ENCODE measurements at regions not wholly inside any gene's neighbourhood (a gene's known extent, or its start where the extent isn't known, plus 50 kb on each side); places are given as distances from the start of the nearest gene placed in this dataset.

DNA sequence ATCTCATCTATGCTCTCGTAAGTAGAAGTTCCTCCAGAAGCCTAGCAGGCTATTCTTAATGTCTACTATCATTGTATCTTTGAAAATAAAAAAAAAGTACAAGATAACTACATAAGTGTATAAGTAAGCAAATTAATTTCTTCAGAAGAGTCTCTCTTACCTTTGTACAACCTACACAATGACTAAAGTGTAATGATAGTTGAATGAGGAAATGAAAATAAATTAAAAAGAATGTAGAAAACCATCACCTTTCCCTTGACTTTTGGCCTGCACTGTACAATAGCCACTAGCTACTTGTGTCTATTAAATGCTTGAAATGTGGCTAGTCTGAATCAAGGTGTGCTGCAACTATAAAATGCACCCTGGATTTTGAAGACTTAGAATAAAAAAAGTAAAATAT is 229.9 kb upstream of the FOXN3 start:
- peaks cover 23% of the 10 kb centered on the region for H3K4me1 Mint-ChIP-seq
- H3K36me3 Mint-ChIP-seq (ENCODE audit: low read depth), result peaks cover 7% of the 10 kb centered on the region
- no peak overlapping the region for H3K4me3 Mint-ChIP-seq
- no peak overlapping the region for H3K27ac Mint-ChIP-seq
- peaks cover 14% of the 10 kb centered on the region for H3K9me3 Mint-ChIP-seq
- DNase-seq, result no peak
- no peaks in the 10 kb centered on the region for H3K27me3 Mint-ChIP-seq
- intact Hi-C loops (cut with micrococcal nuclease), result no loop called here

DNA sequence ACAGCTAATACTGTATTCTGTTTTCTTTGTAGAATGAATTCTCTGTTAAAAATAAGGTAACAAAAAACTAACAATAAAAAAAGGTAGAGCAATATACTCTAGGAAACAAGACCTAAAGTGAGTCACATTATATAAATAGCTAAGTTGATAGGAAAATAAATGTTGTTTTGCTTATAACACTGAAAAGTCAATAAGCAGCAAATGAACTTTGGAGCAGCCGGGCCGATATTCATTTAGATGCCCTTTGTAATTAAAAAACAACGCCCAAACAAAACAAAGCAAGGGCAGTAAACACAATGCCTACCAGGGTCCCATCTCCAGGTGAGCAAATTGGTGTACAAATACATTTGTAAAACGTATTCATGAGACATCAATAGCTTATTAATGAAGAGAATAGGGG is 227.6 kb upstream of the FOXN3 start:
- no peak overlapping the region for H3K27ac Mint-ChIP-seq
- peaks cover 15% of the 10 kb centered on the region for H3K9me3 Mint-ChIP-seq

DNA sequence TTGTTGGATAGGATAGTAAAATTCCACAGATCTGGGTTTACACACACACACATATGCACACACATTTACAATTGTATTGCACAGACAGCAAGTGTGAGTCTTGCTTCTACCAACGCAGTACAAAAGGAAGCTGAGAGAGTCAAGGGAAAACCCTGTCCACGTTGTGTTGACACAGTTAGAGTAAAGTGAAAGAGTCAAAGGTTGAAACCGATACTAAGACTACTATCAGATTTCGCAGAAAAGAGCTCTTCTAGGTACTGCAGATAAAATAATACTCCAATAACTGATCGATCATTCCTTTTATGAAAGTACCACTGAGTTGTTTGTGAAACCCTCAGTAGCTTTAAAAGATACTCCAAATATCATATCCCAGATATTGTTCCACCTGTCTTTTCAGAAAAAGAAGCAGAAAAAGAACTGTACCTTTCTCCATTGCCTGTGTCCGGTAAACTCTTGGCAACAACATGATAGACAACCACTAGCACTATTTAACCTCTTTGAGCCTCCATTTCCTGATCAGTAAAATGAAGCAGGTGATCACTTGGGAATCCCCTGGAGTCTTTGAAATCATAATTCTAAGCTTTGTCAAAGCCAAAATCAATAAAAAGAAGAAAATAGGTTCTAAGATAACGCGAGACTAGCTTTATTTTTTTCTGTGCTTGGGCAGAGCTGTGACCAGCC is 224.6 kb upstream of the FOXN3 start:
- intact Hi-C loops (cut with micrococcal nuclease), result loop anchor here (1.0 to 2.0 kb wide), 7 partner anchors 15 to 197 kb away; no protein-coding TSS in a partner anchor
- peaks cover 58% of the 10 kb centered on the region for H3K4me1 Mint-ChIP-seq
- no peaks in the 10 kb centered on the region for H3K27me3 Mint-ChIP-seq
- peaks cover 23% of the 10 kb centered on the region for H3K9me3 Mint-ChIP-seq
- H3K4me3 Mint-ChIP-seq, result peak overlapping the region; percentile 81
- H3K27ac Mint-ChIP-seq, result peak overlapping the region; percentile 97
- H3K36me3 Mint-ChIP-seq (ENCODE audit: low read depth), result peaks cover 19% of the 10 kb centered on the region
- DNase-seq, result peak; percentile 86

More for the DNA sequence above, 227.6 kb upstream of the FOXN3 start:
- intact Hi-C loops (cut with micrococcal nuclease), result no loop called here
- H3K4me1 Mint-ChIP-seq, result peaks cover 44% of the 10 kb centered on the region
- no peak for DNase-seq
- no peaks in the 10 kb centered on the region for H3K27me3 Mint-ChIP-seq
- peaks cover 15% of the 10 kb centered on the region for H3K36me3 Mint-ChIP-seq (ENCODE audit: low read depth)
- H3K4me3 Mint-ChIP-seq, result no peak overlapping the region

DNA sequence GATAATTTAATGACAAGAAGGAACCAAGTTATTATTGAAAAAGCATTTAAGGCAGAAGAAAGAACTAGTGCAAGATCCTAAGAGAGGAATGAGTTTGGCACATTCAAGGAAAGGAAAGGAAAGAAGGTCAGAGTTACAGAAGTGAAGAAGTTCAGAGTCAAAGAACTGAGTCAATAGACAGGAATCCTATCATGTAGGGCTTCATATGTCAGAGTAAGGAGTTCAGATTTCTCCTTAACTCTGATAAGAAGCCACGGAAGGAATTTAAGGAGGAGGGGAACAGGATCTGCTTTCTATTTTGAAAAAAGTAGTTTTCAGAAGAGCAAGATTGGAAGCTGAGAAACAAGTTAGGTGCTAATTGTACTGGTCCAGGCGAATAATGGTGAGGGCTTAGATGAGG is 223.1 kb upstream of the FOXN3 start:
- intact Hi-C loops (cut with micrococcal nuclease), result loop anchor here (2.0 kb wide), 2 partner anchors 63 to 195 kb away; no protein-coding TSS in a partner anchor
- H3K9me3 Mint-ChIP-seq, result peaks cover 25% of the 10 kb centered on the region
- H3K27ac Mint-ChIP-seq, result peak overlapping the region; percentile 79
- peaks cover 58% of the 10 kb centered on the region for H3K4me1 Mint-ChIP-seq
- no peaks in the 10 kb centered on the region for H3K27me3 Mint-ChIP-seq
- H3K36me3 Mint-ChIP-seq (ENCODE audit: low read depth), result peaks cover 19% of the 10 kb centered on the region
- no peak overlapping the region for H3K4me3 Mint-ChIP-seq
- no peak for DNase-seq

DNA sequence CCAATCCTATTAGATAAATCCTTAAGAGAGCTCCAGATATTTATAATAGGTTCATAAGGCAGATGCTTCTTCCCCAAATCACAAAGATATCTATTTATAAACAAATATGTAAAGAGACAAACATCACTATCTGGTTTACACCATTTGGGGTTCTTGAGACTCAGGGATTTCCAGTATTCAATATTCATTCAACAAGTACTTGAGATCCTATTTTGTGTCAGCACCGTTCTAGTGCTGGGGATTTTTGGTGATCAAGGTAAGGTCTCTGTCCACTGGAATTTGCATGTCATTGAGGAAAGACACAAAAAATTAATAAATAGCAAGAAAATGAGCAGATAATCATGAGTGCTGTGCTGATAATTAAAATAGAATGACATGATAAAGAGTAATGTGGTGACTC is 222.7 kb upstream of the FOXN3 start:
- Mint-ChIP-seq H3K4me1 (peaks cover 58% of the 10 kb centered on the region), H3K9me3 (peaks cover 25% of the 10 kb centered on the region), H3K27ac (peak overlapping the region; percentile 89), H3K36me3 (ENCODE audit: low read depth) (peaks cover 19% of the 10 kb centered on the region), H3K27me3 (no peaks in the 10 kb centered on the region), H3K4me3 (no peak overlapping the region)
- DNase-seq, result no peak
- intact Hi-C loops (cut with micrococcal nuclease), result loop anchor here (2.0 kb wide), 2 partner anchors 63 to 195 kb away; no protein-coding TSS in a partner anchor

DNA sequence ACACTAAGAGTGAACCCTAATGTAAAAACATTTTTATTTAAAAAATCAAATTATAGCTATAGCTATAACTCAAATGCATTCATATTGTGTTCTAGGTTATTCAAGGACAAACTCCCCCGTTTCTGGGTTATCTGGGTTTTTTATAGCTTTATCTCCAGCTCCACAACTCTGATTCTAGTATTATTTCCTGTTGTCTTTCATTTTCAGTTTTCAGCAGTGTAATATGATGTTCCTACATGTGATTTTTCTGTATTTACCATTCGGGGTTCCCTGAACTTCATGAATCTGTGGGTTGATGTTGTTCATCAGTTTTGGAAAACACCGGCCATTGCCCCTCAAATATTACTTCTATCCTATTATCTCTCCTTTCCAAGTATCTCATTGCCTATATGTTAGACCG is 221.9 kb upstream of the FOXN3 start:
- H3K4me3 Mint-ChIP-seq, result peak overlapping the region; percentile 49
- intact Hi-C loops (cut with micrococcal nuclease), result no loop called here
- H3K4me1 Mint-ChIP-seq, result peaks cover 54% of the 10 kb centered on the region
- DNase-seq, result no peak
- peaks cover 16% of the 10 kb centered on the region for H3K36me3 Mint-ChIP-seq (ENCODE audit: low read depth)
- H3K9me3 Mint-ChIP-seq, result peaks cover 25% of the 10 kb centered on the region
- H3K27ac Mint-ChIP-seq, result peak overlapping the region; percentile 89
- H3K27me3 Mint-ChIP-seq, result no peaks in the 10 kb centered on the region

DNA sequence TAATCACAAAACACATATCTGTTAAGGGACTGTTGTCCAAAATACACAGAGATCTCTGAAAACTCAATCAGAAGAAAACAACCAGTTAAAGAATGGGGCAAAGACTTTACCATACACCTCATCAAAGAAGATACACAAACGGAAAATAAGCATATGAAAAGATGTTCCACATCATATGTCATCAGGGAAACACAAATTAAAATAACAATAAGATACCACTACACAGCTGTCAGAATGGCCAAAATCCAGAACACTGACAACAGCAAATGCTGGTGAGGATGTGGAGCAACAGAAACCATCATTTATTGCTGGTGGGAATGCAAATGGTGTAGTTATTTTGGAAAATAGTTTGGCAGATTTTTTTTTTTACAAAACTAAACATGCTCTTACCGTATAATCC is 220.5 kb upstream of the FOXN3 start:
- H3K36me3 Mint-ChIP-seq (ENCODE audit: low read depth), result peaks cover 13% of the 10 kb centered on the region
- peaks cover 47% of the 10 kb centered on the region for H3K4me1 Mint-ChIP-seq
- intact Hi-C loops (cut with micrococcal nuclease), result no loop called here
- DNase-seq, result no peak
- peak overlapping the region; percentile 15 for H3K27ac Mint-ChIP-seq
- no peaks in the 10 kb centered on the region for H3K27me3 Mint-ChIP-seq
- H3K9me3 Mint-ChIP-seq, result peaks cover 31% of the 10 kb centered on the region
- no peak overlapping the region for H3K4me3 Mint-ChIP-seq

DNA sequence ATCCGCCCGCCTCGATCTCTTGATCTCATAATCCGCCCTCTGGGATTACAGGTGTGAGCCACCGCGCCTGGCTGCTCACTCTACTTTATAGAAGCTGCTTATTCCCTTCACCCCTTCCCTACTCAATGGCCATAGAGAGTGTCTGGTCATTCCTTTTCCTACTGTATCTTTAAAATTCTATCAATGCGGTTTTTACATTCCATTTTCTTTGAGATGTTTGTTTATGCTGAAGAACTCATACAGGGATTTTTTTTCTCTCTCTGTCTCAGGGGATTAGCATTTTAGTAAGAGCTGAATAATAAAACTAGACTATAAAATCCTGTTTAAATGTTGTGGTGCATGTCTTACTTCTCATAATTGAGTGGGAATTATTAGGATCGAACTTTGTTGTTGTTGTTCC is 218.6 kb upstream of the FOXN3 start:
- H3K4me1 Mint-ChIP-seq, result peaks cover 38% of the 10 kb centered on the region
- peaks cover 30% of the 10 kb centered on the region for H3K9me3 Mint-ChIP-seq
- DNase-seq, result no peak
- no peak overlapping the region for H3K4me3 Mint-ChIP-seq
- H3K36me3 Mint-ChIP-seq (ENCODE audit: low read depth), result peaks cover 10% of the 10 kb centered on the region
- H3K27ac Mint-ChIP-seq, result no peak overlapping the region
- no peaks in the 10 kb centered on the region for H3K27me3 Mint-ChIP-seq
- intact Hi-C loops (cut with micrococcal nuclease), result no loop called here

DNA sequence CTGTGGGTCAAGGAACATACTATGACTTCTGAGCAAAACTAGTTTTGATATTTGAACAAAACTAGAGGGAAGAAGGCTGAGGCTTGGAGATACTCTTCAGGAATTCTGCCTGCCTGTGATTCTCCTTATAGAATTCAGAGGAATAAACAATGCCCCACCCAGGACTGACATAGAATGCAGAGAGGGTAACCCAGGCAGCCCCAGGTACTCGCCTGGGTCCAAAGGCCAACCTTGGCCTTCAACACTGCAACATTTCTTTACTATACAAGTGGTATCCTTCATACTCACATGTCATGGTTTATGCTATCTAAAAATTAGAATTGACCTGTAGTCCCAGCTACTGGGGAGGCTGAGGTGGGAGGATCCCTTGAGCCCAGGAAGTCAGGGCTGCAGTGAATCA is 217.0 kb upstream of the FOXN3 start:
- peaks cover 24% of the 10 kb centered on the region for H3K9me3 Mint-ChIP-seq
- H3K27ac Mint-ChIP-seq, result no peak overlapping the region
- peaks cover 40% of the 10 kb centered on the region for H3K4me1 Mint-ChIP-seq
- intact Hi-C loops (cut with micrococcal nuclease), result no loop called here
- no peak for DNase-seq
- no peak overlapping the region for H3K4me3 Mint-ChIP-seq
- no peaks in the 10 kb centered on the region for H3K27me3 Mint-ChIP-seq
- peaks cover 8% of the 10 kb centered on the region for H3K36me3 Mint-ChIP-seq (ENCODE audit: low read depth)

DNA sequence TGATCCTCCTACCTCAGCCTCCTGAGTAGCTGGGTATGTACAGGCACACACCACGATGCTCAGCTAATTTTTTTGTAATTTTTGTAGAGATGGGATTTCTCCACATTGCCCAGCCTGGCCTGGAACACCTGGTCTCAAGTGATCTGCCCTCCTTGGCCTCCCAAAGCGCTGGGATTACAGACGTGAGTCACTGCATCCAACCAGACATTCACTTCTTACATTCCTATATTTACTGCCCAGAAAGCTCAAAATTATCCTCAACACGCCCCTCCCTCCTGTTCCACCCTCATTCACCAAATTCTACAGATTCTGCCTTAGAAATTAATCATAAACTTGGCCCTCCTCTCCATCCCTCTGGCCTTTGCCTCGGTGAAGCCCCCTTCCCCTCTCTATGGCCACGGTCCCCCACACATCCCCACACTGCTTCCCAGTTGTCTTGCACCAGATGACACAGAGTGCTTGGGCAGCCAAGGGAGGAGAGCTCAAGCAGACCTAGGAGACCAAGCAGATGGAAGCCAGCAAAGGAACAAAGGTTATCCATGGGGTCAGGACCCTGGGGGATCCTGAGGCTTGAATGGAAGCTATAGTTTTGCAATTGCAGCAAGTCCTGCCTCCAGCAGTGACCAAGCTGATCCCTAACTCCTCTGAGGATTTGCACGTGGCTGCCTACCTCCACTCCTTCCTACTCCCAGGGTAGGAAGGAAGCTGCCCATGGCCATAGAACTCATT is 213.2 kb upstream of the FOXN3 start:
- Mint-ChIP-seq H3K27ac (peak overlapping the region; percentile 9), H3K27me3 (no peaks in the 10 kb centered on the region), H3K36me3 (ENCODE audit: low read depth) (peaks cover 6% of the 10 kb centered on the region)

DNA sequence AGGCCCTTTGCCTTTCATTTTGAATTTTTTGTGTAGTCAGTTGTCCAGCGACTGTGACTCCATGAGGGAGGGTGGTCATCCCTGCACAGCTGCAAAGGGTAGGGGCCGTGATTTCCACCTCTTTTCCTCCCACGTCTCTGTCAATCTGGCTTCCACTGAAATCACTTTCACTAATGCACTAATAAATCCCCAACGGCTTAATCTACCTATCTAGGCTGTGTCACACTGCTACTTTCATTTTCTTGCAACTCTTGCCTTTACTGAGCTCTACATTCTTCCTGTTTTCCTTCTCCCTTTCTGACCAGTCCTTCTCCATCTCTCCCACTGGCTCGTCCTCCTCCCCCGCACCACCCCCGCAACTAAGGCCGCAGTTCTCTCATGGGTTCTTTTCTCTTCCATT is 212.3 kb upstream of the FOXN3 start:
- H3K27ac Mint-ChIP-seq, result peak overlapping the region; percentile 50
- H3K36me3 Mint-ChIP-seq (ENCODE audit: low read depth), result peaks cover 6% of the 10 kb centered on the region
- H3K4me3 Mint-ChIP-seq, result no peak overlapping the region
- H3K4me1 Mint-ChIP-seq, result peaks cover 48% of the 10 kb centered on the region
- H3K27me3 Mint-ChIP-seq, result no peaks in the 10 kb centered on the region
- peaks cover 25% of the 10 kb centered on the region for H3K9me3 Mint-ChIP-seq
- no peak for DNase-seq
- intact Hi-C loops (cut with micrococcal nuclease), result no loop called here

More for the DNA sequence above, 213.2 kb upstream of the FOXN3 start:
- no peak for DNase-seq
- Mint-ChIP-seq H3K4me1 (peaks cover 48% of the 10 kb centered on the region), H3K4me3 (no peak overlapping the region), H3K9me3 (peaks cover 25% of the 10 kb centered on the region)
- intact Hi-C loops (cut with micrococcal nuclease), result no loop called here

DNA sequence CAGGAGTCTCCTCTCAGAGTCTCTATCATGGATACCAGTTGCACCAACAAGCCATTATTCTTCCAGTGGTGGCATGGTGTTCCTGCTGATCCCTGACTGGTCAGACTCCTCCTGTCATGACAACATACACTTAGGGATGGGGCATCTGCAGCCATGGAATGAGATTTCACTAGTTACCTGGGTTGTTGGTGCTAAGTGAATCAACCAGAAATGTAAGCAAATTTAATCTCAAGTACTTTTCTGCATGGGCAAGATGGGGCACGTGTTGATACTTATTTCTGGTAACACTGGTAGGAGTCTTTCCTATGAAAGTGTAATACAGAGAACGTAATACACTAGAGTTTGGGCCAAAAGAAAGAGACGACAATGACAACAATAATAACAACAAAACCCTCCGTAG is 211.5 kb upstream of the FOXN3 start:
- Mint-ChIP-seq H3K4me1 (peaks cover 48% of the 10 kb centered on the region), H3K9me3 (peaks cover 24% of the 10 kb centered on the region), H3K4me3 (no peak overlapping the region), H3K27me3 (no peaks in the 10 kb centered on the region), H3K36me3 (ENCODE audit: low read depth) (peaks cover 6% of the 10 kb centered on the region), H3K27ac (no peak overlapping the region)
- no peak for DNase-seq
- intact Hi-C loops (cut with micrococcal nuclease), result no loop called here

DNA sequence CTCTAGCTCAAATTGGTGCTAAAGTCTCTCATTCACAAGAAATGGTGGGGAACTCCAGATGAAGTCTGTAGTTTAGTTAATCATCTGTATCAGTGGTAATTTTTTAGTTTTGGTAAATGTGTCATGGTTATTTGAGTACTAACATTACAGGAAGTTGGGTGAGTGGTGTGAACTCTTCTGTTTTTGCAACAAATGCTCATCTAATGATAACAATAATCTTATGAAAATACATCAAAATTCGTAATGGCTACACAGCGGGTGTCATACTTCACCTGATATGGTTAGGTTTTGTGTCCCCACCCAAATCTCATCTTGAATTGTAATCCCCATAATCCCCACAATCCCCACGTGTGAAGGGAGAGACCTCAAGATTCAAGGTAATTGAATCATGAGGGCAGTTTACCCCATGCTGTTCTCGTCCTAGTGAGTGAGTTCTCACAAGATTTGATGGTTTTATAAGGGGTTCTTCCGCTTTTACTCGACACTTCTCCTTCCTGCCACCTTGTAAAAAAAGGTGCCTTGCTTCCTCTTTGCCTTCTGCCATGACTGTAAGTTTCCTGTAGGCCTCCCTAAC is 209.3 kb upstream of the FOXN3 start:
- intact Hi-C loops (cut with micrococcal nuclease), result loop anchor here (1.0 to 2.0 kb wide), 2 partner anchors 15 to 124 kb away; no protein-coding TSS in a partner anchor
- Mint-ChIP-seq H3K36me3 (ENCODE audit: low read depth) (peaks cover 6% of the 10 kb centered on the region), H3K4me3 (no peak overlapping the region), H3K4me1 (peaks cover 57% of the 10 kb centered on the region), H3K27ac (peak overlapping the region; percentile 84), H3K9me3 (peaks cover 18% of the 10 kb centered on the region), H3K27me3 (no peaks in the 10 kb centered on the region)
- DNase-seq, result no peak

DNA sequence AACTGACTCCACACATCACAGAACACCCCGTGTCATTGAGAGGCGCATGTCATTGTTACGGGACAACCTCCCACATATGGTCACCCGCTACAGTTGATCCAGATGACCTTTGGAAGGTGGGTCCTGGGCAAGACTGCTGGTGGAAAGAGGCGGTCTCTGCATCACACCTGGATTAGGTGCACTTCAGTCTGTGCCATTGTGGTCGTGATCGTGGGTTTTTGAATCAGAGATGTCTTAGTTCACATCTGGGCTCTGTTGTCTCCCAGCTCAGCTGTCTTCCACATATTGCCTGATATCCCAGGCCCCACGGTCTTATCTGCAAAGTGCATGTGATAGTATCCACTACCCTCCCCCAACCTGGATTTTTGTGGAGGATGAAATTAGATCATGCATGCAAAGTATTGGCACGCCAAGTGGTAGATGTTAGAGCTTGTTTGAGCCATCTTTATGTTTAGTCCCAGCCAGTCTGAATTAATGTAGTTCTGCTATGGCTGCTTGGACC is 208.7 kb upstream of the FOXN3 start:
- Mint-ChIP-seq H3K9me3 (peaks cover 18% of the 10 kb centered on the region), H3K4me3 (no peak overlapping the region), H3K36me3 (ENCODE audit: low read depth) (peaks cover 6% of the 10 kb centered on the region), H3K27ac (peak overlapping the region; percentile 84), H3K27me3 (no peaks in the 10 kb centered on the region), H3K4me1 (peaks cover 57% of the 10 kb centered on the region)
- intact Hi-C loops (cut with micrococcal nuclease), result loop anchor here (1.0 to 2.0 kb wide), 2 partner anchors 16 to 125 kb away; no protein-coding TSS in a partner anchor
- no peak for DNase-seq
